GM12892 (cell line): ENCODE measurements at regions not wholly inside any gene's neighbourhood (a gene's known extent, or its start where the extent isn't known, plus 50 kb on each side); places are given as distances from the start of the nearest gene placed in this dataset.

Source experiments
- POLR2AphosphoS5 ChIP-seq: IDR thresholded peaks from 2 replicates; pipeline ENCODE4 v1.6.1; 2011; ENCODE audit warnings: low read depth, low read length, control low read depth
- TAF1 ChIP-seq: IDR thresholded peaks from 2 replicates; pipeline ENCODE4 v1.6.1; 2011; ENCODE audit warnings: low read depth, mild to moderate bottlenecking, control low read depth, low read length, borderline replicate concordance

- TF ChIP-seq POLR2AphosphoS5 (no peak), TAF1 (no peak)
Measured at GRCh38 chr6:144805049-144805448, 519.9 kb downstream of the UTRN start.
